Adipocyte (in vitro differentiated cells): ENCODE measurements at regions not wholly inside any gene's neighbourhood (a gene's known extent, or its start where the extent isn't known, plus 50 kb on each side); places are given as distances from the start of the nearest gene placed in this dataset.

Source experiments
- DNase-seq: peaks from one replicate; pipeline ENCODE4 v3.0.0-alpha.2; 2015; ENCODE audit warnings: low read depth
- H3K27me3 ChIP-seq: replicated peaks from 2 replicates; pipeline ENCODE4 v1.7.0; 2013; ENCODE audit warnings: mild to moderate bottlenecking, low read length, moderate library complexity; ENCODE audit not compliant: control insufficient read depth, insufficient read depth
- H3K36me3 ChIP-seq: 2 replicates; pipeline ENCODE4 v1.7.0; 2013; ENCODE audit warnings: low read length, mild to moderate bottlenecking, moderate library complexity; ENCODE audit not compliant: control insufficient read depth, insufficient read depth, severe bottlenecking
- H3K4me1 ChIP-seq: 2 replicates; pipeline ENCODE4 v1.7.0; 2013; ENCODE audit warnings: mild to moderate bottlenecking, low read length, moderate library complexity; ENCODE audit not compliant: control insufficient read depth, insufficient read depth
- H3K4me3 ChIP-seq: 2 replicates; pipeline ENCODE4 v1.7.0; 2013; ENCODE audit warnings: mild to moderate bottlenecking, low read length, moderate library complexity
- H3K9ac ChIP-seq: 2 replicates; pipeline ENCODE4 v1.7.0; 2013; ENCODE audit warnings: mild to moderate bottlenecking, low read length, moderate library complexity
- H3K9me3 ChIP-seq: 2 replicates; pipeline ENCODE4 v1.7.0; 2013; ENCODE audit warnings: mild to moderate bottlenecking, low read length, moderate library complexity; ENCODE audit not compliant: control insufficient read depth

- Histone ChIP-seq H3K27me3 (peaks cover 40% of the 10 kb centered on the region), H3K4me1 (peaks cover 7% of the 10 kb centered on the region), H3K9me3 (no peaks in the 10 kb centered on the region), H3K4me3 (no peak overlapping the region), H3K36me3 (no peaks in the 10 kb centered on the region), H3K9ac (no peak overlapping the region)
- no peak for DNase-seq
These were observed 173.6 kb upstream of the CSF3R start for GRCh38 chr1:36656271-36656670.

- Histone ChIP-seq H3K4me1 (peaks cover 7% of the 10 kb centered on the region), H3K27me3 (peaks cover 39% of the 10 kb centered on the region), H3K36me3 (no peaks in the 10 kb centered on the region), H3K4me3 (no peak overlapping the region), H3K9me3 (no peaks in the 10 kb centered on the region), H3K9ac (no peak overlapping the region)
- no peak for DNase-seq
These were observed 171.9 kb upstream of the CSF3R start for GRCh38 chr1:36654586-36654985.

GRCh38 chr1:36653850-36654249, 171.1 kb upstream of the CSF3R start:
- no peak overlapping the region for H3K9ac ChIP-seq
- H3K4me1 ChIP-seq, result peaks cover 7% of the 10 kb centered on the region
- no peaks in the 10 kb centered on the region for H3K36me3 ChIP-seq
- DNase-seq, result peak; percentile 4
- H3K27me3 ChIP-seq, result peaks cover 35% of the 10 kb centered on the region
- no peaks in the 10 kb centered on the region for H3K9me3 ChIP-seq
- H3K4me3 ChIP-seq, result no peak overlapping the region

GRCh38 chr1:36652586-36652985, 169.9 kb upstream of the CSF3R start:
- H3K4me3 ChIP-seq, result no peak overlapping the region
- H3K27me3 ChIP-seq, result peaks cover 30% of the 10 kb centered on the region
- no peak for DNase-seq
- H3K9ac ChIP-seq, result no peak overlapping the region
- peaks cover 7% of the 10 kb centered on the region for H3K4me1 ChIP-seq
- H3K9me3 ChIP-seq, result no peaks in the 10 kb centered on the region
- H3K36me3 ChIP-seq, result no peaks in the 10 kb centered on the region

GRCh38 chr1:36652011-36652410, 169.3 kb upstream of the CSF3R start:
- Histone ChIP-seq H3K9ac (no peak overlapping the region), H3K27me3 (peaks cover 31% of the 10 kb centered on the region), H3K4me3 (no peak overlapping the region), H3K36me3 (no peaks in the 10 kb centered on the region), H3K4me1 (peaks cover 7% of the 10 kb centered on the region), H3K9me3 (no peaks in the 10 kb centered on the region)
- DNase-seq, result no peak

GRCh38 chr1:36651176-36651910, 168.6 kb upstream of the CSF3R start:
- Histone ChIP-seq H3K4me1 (peaks cover 7% of the 10 kb centered on the region), H3K4me3 (no peak overlapping the region), H3K36me3 (no peaks in the 10 kb centered on the region), H3K9ac (no peak overlapping the region), H3K9me3 (no peaks in the 10 kb centered on the region), H3K27me3 (peaks cover 31% of the 10 kb centered on the region)
- DNase-seq, result no peak

GRCh38 chr1:36650200-36651065, 167.7 kb upstream of the CSF3R start:
- Histone ChIP-seq H3K4me3 (no peak overlapping the region), H3K36me3 (no peaks in the 10 kb centered on the region), H3K9ac (no peak overlapping the region), H3K4me1 (peaks cover 7% of the 10 kb centered on the region), H3K27me3 (peaks cover 38% of the 10 kb centered on the region), H3K9me3 (no peaks in the 10 kb centered on the region)
- DNase-seq, result peak; percentile 65

- no peak overlapping the region for H3K4me3 ChIP-seq
- DNase-seq, result no peak
- no peaks in the 10 kb centered on the region for H3K36me3 ChIP-seq
- H3K4me1 ChIP-seq, result no peaks in the 10 kb centered on the region
- no peak overlapping the region for H3K9ac ChIP-seq
- H3K27me3 ChIP-seq, result peaks cover 24% of the 10 kb centered on the region
- H3K9me3 ChIP-seq, result no peaks in the 10 kb centered on the region
These were observed 163.2 kb upstream of the CSF3R start for GRCh38 chr1:36645867-36646266.

- DNase-seq, result no peak
- Histone ChIP-seq H3K4me3 (no peak overlapping the region), H3K36me3 (no peaks in the 10 kb centered on the region), H3K9me3 (no peaks in the 10 kb centered on the region), H3K27me3 (peaks cover 25% of the 10 kb centered on the region), H3K9ac (no peak overlapping the region), H3K4me1 (no peaks in the 10 kb centered on the region)
These were observed 161.8 kb upstream of the CSF3R start for GRCh38 chr1:36644556-36644955.

GRCh38 chr1:36643371-36644270, 160.9 kb upstream of the CSF3R start:
- DNase-seq, result no peak
- Histone ChIP-seq H3K27me3 (peaks cover 22% of the 10 kb centered on the region), H3K9me3 (no peaks in the 10 kb centered on the region), H3K36me3 (no peaks in the 10 kb centered on the region), H3K4me1 (no peaks in the 10 kb centered on the region), H3K9ac (no peak overlapping the region), H3K4me3 (no peak overlapping the region)

GRCh38 chr1:36642802-36643201, 160.1 kb upstream of the CSF3R start:
- Histone ChIP-seq H3K9me3 (no peaks in the 10 kb centered on the region), H3K4me3 (no peak overlapping the region), H3K36me3 (no peaks in the 10 kb centered on the region), H3K27me3 (peaks cover 22% of the 10 kb centered on the region), H3K4me1 (no peaks in the 10 kb centered on the region), H3K9ac (no peak overlapping the region)
- DNase-seq, result no peak
